Breast epithelium (tissue), 4 donors: ENCODE measurements at regions not wholly inside any gene's neighbourhood (a gene's known extent, or its start where the extent isn't known, plus 50 kb on each side); places are given as distances from the start of the nearest gene placed in this dataset.

Experiments
- DNase-seq, 2 donors: peaks; one replicate each; pipeline ENCODE4 v3.0.0-alpha.2; 2019; ENCODE audit warnings: low spot score in 2 of 2
- H3K27ac ChIP-seq, 2 donors: fragments of 200-600 bp; sonication (generic) in 1 of 2; one replicate each; pipeline ENCODE4 v1.5.1; 2016 to 2019; ENCODE audit warnings: mild to moderate bottlenecking in 1 of 2
- H3K27me3 ChIP-seq, 2 donors: fragments of 200-600 bp; sonication (generic) in 1 of 2; one replicate each; pipeline versions ENCODE4 v1.5.1 to v1.6.0; 2017 to 2019; ENCODE audit warnings: control low read depth in 1 of 2, mild to moderate bottlenecking in 1 of 2
- H3K36me3 ChIP-seq: fragments of 200-600 bp; one replicate; pipeline ENCODE4 v1.5.1; 2019
- H3K4me1 ChIP-seq, 2 donors: fragments of 200-600 bp; sonication (generic); one replicate each; pipeline ENCODE4 v1.5.1; 2016 to 2019; ENCODE audit warnings: control low read depth in 1 of 2
- H3K4me3 ChIP-seq, 3 donors: fragments of 200-600 bp; sonication (generic); 1 replicate in 2 of 3; 2 replicates in 1 of 3; pipeline ENCODE4 v1.5.1; 2016 to 2019; ENCODE audit warnings: mild to moderate bottlenecking in 3 of 3, moderate library complexity in 2 of 3
- H3K9me3 ChIP-seq, 2 donors: fragments of 200-600 bp; sonication (generic) in 1 of 2; one replicate each; pipeline ENCODE4 v1.5.1; 2016 to 2019; ENCODE audit warnings: control low read depth in 1 of 2
- POLR2A ChIP-seq: fragments of 450-650 bp; IDR thresholded peaks from one replicate; pipeline ENCODE4 v1.6.1; 2016; ENCODE audit warnings: antibody characterized with exemption, mild to moderate bottlenecking, moderate library complexity
- POLR2AphosphoS5 ChIP-seq, 3 donors: sonication (generic); formaldehyde crosslinking; IDR thresholded peaks; one replicate each; pipeline ENCODE4 v1.6.1; 2017; ENCODE audit warnings: antibody characterized with exemption in 3 of 3
- intact Hi-C: fragments of 100-400 bp; cut with DNase I; formaldehyde crosslinking; loops from one replicate; pipeline ENCODE4 v1.15.1; 2023; ENCODE audit warnings: low total_unique reads
- TF ChIP-seq, protein P1 (sequence below), 3 donors: fragments of 450-650 bp; IDR thresholded peaks; one replicate each; pipeline ENCODE4 v1.5.1; 2016 to 2017; ENCODE audit warnings: antibody characterized with exemption in 3 of 3, mild to moderate bottlenecking in 3 of 3, moderate library complexity in 3 of 3

DNA sequence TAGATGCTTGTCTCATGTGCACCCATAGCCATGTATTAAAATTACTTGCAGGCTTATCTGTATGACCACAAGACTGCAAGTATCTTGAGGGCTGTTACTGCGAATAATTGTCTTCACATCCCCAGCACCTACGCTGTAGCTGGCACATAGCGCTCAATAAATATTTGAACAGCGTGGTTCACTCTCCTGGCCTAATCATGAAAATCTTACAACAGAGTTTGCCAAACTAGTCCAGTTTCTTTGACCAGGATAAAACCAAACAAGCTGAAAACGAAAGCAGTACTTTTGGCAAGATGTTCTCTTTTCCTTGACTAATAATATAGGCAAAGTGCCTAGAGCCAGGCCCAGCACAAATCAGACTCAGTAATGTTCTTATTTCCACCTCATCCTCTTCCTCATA, 106.7 kb downstream of the RPS29 start:
- intact Hi-C loops, result no loop called here
- Histone ChIP-seq H3K27ac (peak overlapping the region in 1 of 2 donors; percentile 30), H3K9me3 (peaks cover 0 to 6% of the 10 kb centered on the region in 2 donors), H3K36me3 (no peaks in the 10 kb centered on the region), H3K4me1 (no peaks in the 10 kb centered on the region), H3K4me3 (no peak overlapping the region), H3K27me3 (no peaks in the 10 kb centered on the region)
- DNase-seq, result peak in 1 of 2 donors; percentile 20
- TF ChIP-seq, protein P1, sequence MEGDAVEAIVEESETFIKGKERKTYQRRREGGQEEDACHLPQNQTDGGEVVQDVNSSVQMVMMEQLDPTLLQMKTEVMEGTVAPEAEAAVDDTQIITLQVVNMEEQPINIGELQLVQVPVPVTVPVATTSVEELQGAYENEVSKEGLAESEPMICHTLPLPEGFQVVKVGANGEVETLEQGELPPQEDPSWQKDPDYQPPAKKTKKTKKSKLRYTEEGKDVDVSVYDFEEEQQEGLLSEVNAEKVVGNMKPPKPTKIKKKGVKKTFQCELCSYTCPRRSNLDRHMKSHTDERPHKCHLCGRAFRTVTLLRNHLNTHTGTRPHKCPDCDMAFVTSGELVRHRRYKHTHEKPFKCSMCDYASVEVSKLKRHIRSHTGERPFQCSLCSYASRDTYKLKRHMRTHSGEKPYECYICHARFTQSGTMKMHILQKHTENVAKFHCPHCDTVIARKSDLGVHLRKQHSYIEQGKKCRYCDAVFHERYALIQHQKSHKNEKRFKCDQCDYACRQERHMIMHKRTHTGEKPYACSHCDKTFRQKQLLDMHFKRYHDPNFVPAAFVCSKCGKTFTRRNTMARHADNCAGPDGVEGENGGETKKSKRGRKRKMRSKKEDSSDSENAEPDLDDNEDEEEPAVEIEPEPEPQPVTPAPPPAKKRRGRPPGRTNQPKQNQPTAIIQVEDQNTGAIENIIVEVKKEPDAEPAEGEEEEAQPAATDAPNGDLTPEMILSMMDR (IDR thresholded peaks at IDR 0.05), result no peak
- no peak for TF ChIP-seq POLR2A
- no peak for TF ChIP-seq POLR2AphosphoS5 (IDR thresholded peaks at IDR 0.05)

DNA sequence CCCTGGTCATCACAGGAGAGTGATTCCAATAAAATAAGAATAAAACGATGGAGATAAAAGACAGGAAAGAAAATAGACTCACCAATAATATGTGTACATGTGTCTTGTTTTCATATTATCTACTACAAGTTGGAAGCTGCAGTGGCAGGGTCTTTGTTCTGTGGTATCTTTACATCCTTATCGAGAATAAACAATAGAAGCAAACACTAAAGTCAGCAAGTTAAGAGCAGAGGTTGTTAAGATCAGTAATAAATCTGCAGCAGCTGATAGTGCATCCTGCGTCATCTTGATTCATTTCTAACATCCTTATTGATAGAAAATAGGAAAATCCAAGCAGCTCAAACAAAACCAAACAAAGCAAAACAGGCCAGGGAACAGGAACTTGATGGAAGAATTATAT, 107.4 kb downstream of the RPS29 start:
- no peak overlapping the region for H3K4me3 ChIP-seq
- no peaks in the 10 kb centered on the region for H3K4me1 ChIP-seq
- H3K27me3 ChIP-seq, result no peaks in the 10 kb centered on the region
- no peak overlapping the region for H3K27ac ChIP-seq
- TF ChIP-seq POLR2A (no peak), POLR2AphosphoS5 (IDR thresholded peaks at IDR 0.05) (no peak)
- TF ChIP-seq, protein P1 (IDR thresholded peaks at IDR 0.05), result no peak
- no peaks in the 10 kb centered on the region for H3K36me3 ChIP-seq
- peaks cover 0 to 6% of the 10 kb centered on the region in 2 donors for H3K9me3 ChIP-seq
- intact Hi-C loops, result no loop called here
- DNase-seq, result no peak

DNA sequence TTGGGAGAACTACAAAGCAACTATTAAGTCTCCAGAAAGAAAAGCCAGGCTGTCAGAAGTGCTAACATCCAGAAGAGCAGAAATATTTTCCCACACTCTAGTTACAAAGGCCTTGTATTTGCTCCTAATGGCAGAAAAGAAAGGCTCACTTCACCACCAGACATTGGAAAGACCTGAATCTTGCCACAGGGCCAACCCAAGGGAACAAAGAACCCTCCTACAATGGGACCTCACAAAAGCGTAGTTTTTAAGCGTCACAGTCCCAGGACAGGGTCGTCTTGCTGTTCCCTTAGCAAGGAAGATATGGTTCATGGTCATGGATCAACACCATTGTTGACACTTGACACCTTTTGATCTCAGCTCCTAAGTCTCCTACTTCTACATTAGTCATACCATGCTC, 119.1 kb downstream of the RPS29 start:
- H3K4me3 ChIP-seq, result no peak overlapping the region
- no peak overlapping the region for H3K27ac ChIP-seq
- H3K27me3 ChIP-seq, result no peaks in the 10 kb centered on the region
- intact Hi-C loops, result no loop called here
- no peaks in the 10 kb centered on the region for H3K9me3 ChIP-seq
- H3K4me1 ChIP-seq, result no peaks in the 10 kb centered on the region
- DNase-seq, result no peak
- TF ChIP-seq, protein P1 (IDR thresholded peaks at IDR 0.05), result no peak
- TF ChIP-seq POLR2AphosphoS5 (IDR thresholded peaks at IDR 0.05) (no peak), POLR2A (no peak)
- no peaks in the 10 kb centered on the region for H3K36me3 ChIP-seq

DNA sequence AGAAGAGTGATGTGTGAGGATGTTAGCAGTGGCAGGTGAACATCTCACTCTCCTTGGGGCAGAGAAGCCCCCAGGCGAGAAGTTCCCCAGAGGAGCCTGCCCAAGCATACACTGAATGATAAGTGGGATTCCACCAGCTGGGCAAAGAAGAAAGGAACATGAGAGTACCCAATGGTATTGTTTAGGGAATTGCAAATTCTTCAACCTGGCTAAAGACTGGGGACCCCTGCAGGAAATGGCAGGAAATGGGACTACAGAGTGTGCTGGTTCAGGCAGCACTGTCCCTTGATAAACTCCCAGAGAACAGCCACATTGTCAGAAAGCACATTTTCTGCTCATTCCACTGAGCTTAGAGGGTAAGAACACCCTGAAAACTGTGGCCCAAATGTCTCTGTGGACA, 121.3 kb downstream of the RPS29 start:
- Histone ChIP-seq H3K27ac (no peak overlapping the region), H3K4me1 (no peaks in the 10 kb centered on the region), H3K27me3 (no peaks in the 10 kb centered on the region), H3K4me3 (no peak overlapping the region), H3K36me3 (no peaks in the 10 kb centered on the region), H3K9me3 (no peaks in the 10 kb centered on the region)
- TF ChIP-seq POLR2A (no peak), POLR2AphosphoS5 (IDR thresholded peaks at IDR 0.05) (no peak)
- TF ChIP-seq, protein P1 (IDR thresholded peaks at IDR 0.05), result no peak
- intact Hi-C loops, result no loop called here
- no peak for DNase-seq

DNA sequence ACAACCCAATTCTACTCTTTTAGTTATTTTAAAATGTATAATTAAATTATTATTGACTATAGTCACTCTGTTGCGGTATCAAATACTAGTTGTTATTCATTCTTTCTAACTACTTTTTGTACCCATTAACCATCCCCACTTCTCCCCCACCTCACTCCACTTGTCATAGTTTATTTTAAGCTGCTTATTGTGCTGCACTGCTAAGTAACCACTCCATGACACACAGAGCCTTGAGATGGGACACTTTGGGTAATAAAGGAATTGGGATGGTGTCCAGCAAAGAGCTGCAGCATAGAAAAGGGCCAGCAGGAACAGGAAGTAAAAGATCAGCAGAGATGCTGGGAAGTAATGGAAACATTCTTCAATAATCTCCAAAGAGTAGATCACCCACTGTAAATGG, 123.0 kb downstream of the RPS29 start:
- H3K4me1 ChIP-seq, result no peaks in the 10 kb centered on the region
- no peaks in the 10 kb centered on the region for H3K36me3 ChIP-seq
- intact Hi-C loops, result no loop called here
- H3K27me3 ChIP-seq, result no peaks in the 10 kb centered on the region
- no peak overlapping the region for H3K27ac ChIP-seq
- no peak overlapping the region for H3K4me3 ChIP-seq
- no peak for TF ChIP-seq POLR2A
- no peak for TF ChIP-seq POLR2AphosphoS5 (IDR thresholded peaks at IDR 0.05)
- TF ChIP-seq, protein P1 (IDR thresholded peaks at IDR 0.05), result no peak
- H3K9me3 ChIP-seq, result no peaks in the 10 kb centered on the region
- no peak for DNase-seq
